GM12891 (cell line): ENCODE measurements at regions not wholly inside any gene's neighbourhood (a gene's known extent, or its start where the extent isn't known, plus 50 kb on each side); places are given as distances from the start of the nearest gene placed in this dataset.

ENCODE experiments used
- DNase-seq: peaks from one replicate; pipeline ENCODE4 v3.0.0; 2011; ENCODE audit warnings: low spot score; ENCODE audit not compliant: insufficient read length
- FAIRE-seq: peaks from 2 replicates; lab custom pipeline; 2011; peaks lifted over from hg19 to GRCh38; lab: Jason Lieb, UNC
- PAX5 ChIP-seq: IDR thresholded peaks from 2 replicates; pipeline ENCODE4 v1.6.1; 2011; ENCODE audit warnings: low read length, moderate library complexity, mild to moderate bottlenecking; ENCODE audit not compliant: insufficient read depth, severe bottlenecking
- POLR2A ChIP-seq: IDR thresholded peaks from 2 replicates; pipeline ENCODE4 v1.6.1; 2011; ENCODE audit warnings: low read depth, low read length, control low read depth
- POLR2AphosphoS5 ChIP-seq: IDR thresholded peaks from 2 replicates; pipeline ENCODE4 v1.6.1; 2011; ENCODE audit warnings: low read depth, low read length, control low read depth
- POU2F2 ChIP-seq: IDR thresholded peaks from 2 replicates; pipeline ENCODE4 v1.6.1; 2011; ENCODE audit warnings: low read depth, mild to moderate bottlenecking, control low read depth, low read length, moderate library complexity
- SPI1 ChIP-seq: IDR thresholded peaks from 2 replicates; pipeline ENCODE4 v1.6.1; 2011; ENCODE audit warnings: low read depth, low read length, control low read depth
- TAF1 ChIP-seq: IDR thresholded peaks from 2 replicates; pipeline ENCODE4 v1.6.1; 2011; ENCODE audit warnings: low read depth, low read length, control low read depth

GRCh38 chr5:2487152-2487763 is 264.2 kb downstream of the IRX2 start:
- FAIRE-seq (no peak), DNase-seq (no peak)
- TF ChIP-seq POLR2AphosphoS5 (no peak), PAX5 (no peak), SPI1 (no peak), POU2F2 (no peak), TAF1 (no peak), POLR2A (no peak)

- no peak for TF ChIP-seq PAX5
- no peak for TF ChIP-seq POLR2A
- TF ChIP-seq POU2F2: no peak
- TF ChIP-seq TAF1: no peak
- no peak for TF ChIP-seq POLR2AphosphoS5
- no peak for FAIRE-seq
- DNase-seq: no peak
Observed at GRCh38 chr5:2486373-2486772, 265.1 kb downstream of the IRX2 start.

- DNase-seq (no peak), FAIRE-seq (no peak)
- TF ChIP-seq POLR2A (no peak), POLR2AphosphoS5 (no peak), PAX5 (no peak), TAF1 (no peak), POU2F2 (no peak), SPI1 (no peak)
Observed at GRCh38 chr5:2482778-2483177, 268.7 kb downstream of the IRX2 start.

- no peak for TF ChIP-seq TAF1
- no peak for TF ChIP-seq POLR2A
- TF ChIP-seq POLR2AphosphoS5: no peak
- TF ChIP-seq SPI1: no peak
- no peak for TF ChIP-seq PAX5
- TF ChIP-seq POU2F2: no peak
- DNase-seq (no peak), FAIRE-seq (no peak)
Observed at GRCh38 chr5:2480871-2481270, 270.6 kb downstream of the IRX2 start.

DNA sequence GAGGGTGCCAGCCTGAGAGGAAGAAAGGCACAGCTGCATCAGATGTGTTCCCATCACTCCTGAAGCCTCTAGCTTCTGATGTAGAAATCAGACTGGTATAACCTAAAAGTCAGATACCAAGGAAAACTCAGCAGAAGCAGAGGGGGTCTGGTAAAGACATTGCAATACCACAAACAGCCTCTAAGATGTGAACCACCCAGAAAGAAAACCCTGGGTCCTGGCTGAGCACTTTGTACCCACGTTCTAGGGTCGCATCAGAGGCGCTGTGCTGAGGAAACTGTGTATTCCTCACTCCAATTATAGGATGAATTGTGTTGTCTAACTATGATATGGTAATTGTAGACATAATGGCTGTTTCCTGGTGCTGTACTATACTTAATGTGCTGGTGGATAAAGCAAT is 275.6 kb downstream of the IRX2 start:
- no peak for FAIRE-seq

DNA sequence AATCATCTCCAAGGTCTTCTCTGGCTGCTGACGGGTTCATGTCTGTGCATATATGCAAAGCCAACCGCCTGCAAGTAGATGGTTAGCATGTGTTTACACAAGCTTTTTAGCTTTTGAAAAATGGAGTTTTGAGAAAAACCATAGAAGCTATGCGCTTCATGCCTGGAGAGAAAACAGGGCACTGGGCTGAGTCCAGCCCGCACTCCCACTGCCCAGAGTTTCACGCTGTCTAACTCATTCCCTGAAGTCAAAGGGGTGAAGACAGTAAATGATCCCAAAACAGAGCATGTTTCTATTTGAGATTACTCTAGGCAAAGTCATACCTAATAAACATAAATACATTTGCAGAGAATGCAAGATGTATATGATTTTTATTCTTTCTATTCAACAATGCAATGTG is 278.8 kb downstream of the IRX2 start:
- DNase-seq (no peak), FAIRE-seq (no peak)
- TF ChIP-seq POLR2AphosphoS5 (no peak), PAX5 (no peak), SPI1 (no peak), POU2F2 (no peak), TAF1 (no peak)

More for the DNA sequence above, 275.6 kb downstream of the IRX2 start:
- TF ChIP-seq POLR2A (no peak), SPI1 (no peak), POLR2AphosphoS5 (no peak), PAX5 (no peak), TAF1 (no peak), POU2F2 (no peak)
- no peak for DNase-seq

- DNase-seq (no peak), FAIRE-seq (no peak)
- no peak for TF ChIP-seq PAX5
- TF ChIP-seq TAF1: no peak
- no peak for TF ChIP-seq POU2F2
- TF ChIP-seq POLR2A: no peak
- TF ChIP-seq SPI1: no peak
- TF ChIP-seq POLR2AphosphoS5: no peak
Observed at GRCh38 chr5:2471152-2471879, 280.2 kb downstream of the IRX2 start.

- DNase-seq (no peak), FAIRE-seq (no peak)
- TF ChIP-seq TAF1: no peak
- no peak for TF ChIP-seq PAX5
- no peak for TF ChIP-seq POLR2AphosphoS5
- TF ChIP-seq POU2F2: no peak
- no peak for TF ChIP-seq POLR2A
- no peak for TF ChIP-seq SPI1
Observed at GRCh38 chr5:2466966-2467365, 284.5 kb downstream of the IRX2 start.

- no peak for DNase-seq
- no peak for FAIRE-seq
- no peak for TF ChIP-seq POLR2A
- TF ChIP-seq PAX5: no peak
- no peak for TF ChIP-seq POU2F2
- no peak for TF ChIP-seq POLR2AphosphoS5
- no peak for TF ChIP-seq SPI1
- TF ChIP-seq TAF1: no peak
Observed at GRCh38 chr5:2465383-2465782, 286.1 kb downstream of the IRX2 start.

DNA sequence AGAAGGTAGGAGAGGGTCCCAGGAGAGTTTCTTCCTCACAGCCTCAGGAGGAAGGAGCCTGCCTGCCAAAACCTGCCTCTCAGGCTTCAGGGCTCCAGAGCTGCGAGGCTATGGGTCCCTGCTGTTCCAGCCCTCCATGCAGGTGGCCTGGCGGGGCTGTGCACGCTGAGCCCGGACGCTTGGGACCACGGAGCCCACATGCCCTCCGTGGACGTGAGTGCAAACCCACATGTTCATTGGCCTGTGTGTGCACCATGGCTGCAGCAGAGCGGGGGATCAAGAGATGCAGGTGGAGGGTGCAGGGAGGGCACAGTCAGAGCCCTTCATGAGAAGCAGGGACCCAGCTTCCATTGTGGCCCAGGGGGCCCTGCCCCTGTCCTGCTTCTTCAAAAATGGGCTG is 287.3 kb downstream of the IRX2 start:
- DNase-seq (no peak), FAIRE-seq (no peak)
- no peak for TF ChIP-seq PAX5
- no peak for TF ChIP-seq TAF1
- no peak for TF ChIP-seq POLR2AphosphoS5
- no peak for TF ChIP-seq SPI1
- no peak for TF ChIP-seq POU2F2
- no peak for TF ChIP-seq POLR2A
